Endometrium (tissue), 2 donors: ENCODE measurements at regions not wholly inside any gene's neighbourhood (a gene's known extent, or its start where the extent isn't known, plus 50 kb on each side); places are given as distances from the start of the nearest gene placed in this dataset.
"Not testable (repeated sequence)": the region's sequence is repeated elsewhere in the genome, so short reads cannot be mapped to it uniquely, and the experiment has no call there.

Experiments used
- FAIRE-seq: peaks from 2 replicates; lab custom pipeline; 2012; peaks lifted over from hg19 to GRCh38; lab: Jason Lieb, UNC
- donor health status: control.
- donor health status: control.

DNA sequence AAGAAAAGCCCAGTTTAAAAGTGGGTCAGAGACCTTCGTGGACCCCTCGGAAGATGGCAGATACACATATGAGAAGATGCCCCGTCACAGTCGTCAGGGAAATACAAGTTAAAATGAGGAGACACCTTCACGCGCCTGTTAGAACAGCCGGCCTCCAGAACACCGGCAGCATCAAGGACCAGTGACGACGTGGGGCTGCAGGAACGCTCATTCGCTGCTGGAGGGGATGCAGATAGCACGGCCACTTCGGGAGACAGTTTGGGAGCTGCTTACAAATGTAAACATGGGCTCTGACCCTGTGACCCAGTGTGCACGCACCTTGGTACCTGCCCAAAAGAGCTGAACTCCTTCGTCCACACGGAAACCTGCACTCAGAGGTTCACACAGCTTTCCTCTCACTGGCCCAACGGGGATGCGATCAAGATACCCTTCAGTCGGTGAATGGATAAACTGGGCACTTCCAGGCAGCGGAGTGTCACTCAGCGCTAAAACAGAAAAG, 83.7 kb upstream of the CTDP1 start:
- FAIRE-seq: no peak

DNA sequence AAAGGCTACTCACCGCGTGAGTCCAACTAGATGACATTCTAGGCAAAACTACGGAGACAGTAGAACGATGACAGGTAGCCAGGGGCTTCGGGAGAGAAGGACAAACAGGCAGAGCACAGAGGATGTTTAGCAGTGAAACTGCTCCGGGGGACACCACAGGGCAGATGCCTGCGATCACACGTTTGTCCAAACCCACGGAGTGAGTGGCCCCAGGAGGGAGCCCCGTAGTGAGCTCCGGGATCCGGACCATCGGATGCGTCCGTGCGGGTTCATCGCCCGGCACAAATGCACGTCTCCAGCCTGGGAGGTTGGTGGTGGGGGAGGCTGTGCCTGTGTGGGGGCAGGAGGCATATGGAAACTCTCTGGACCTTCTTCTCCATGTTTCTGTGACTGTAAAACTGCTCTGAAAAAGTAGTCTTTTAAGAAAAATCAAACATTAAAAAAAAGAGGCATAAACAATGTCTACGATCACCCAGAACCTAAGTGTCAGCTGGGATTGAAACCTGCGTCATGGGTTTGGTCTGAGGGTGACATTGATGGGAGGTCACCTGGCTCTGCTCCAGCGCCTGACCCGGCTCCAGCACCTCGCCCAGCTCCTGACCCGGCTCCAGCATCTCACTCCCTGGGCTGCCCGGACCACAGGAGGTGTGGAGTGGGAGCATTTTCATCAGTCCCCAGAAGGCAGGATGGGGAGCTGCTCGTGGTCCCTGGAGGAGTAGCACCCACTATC, 83.0 kb upstream of the CTDP1 start:
- FAIRE-seq: no peak

DNA sequence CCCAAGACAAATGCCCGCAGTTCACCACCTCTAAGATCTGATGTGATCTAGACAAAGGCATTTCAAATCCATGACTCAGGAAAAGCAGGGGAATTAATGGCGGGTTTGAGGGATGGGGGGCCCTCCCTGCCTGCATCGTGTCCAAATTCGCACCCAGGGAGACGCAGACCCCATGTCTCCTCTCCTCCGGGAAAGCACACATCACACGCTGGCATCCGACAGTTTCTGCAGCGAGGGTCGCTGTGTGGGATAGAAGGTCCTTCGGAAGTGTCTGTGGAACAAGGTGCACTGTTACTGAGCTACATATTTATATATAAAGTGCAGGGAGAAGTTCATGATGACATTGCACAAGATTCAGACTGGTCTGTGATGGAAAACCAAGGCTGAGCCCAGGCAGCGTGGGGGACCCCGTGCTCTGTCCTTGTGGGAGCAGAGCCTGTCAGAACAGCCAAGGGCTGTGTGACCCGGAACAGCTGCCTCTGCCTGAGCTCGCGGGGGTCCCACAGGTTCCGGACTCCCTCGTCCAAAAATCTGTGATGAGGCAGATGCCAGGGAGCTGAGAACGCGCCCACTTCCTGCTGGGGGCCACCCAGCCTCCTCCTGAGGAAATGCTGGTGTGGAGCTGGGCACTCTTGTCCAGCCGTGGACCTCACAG, 82.3 kb upstream of the CTDP1 start:
- FAIRE-seq: no peak

DNA sequence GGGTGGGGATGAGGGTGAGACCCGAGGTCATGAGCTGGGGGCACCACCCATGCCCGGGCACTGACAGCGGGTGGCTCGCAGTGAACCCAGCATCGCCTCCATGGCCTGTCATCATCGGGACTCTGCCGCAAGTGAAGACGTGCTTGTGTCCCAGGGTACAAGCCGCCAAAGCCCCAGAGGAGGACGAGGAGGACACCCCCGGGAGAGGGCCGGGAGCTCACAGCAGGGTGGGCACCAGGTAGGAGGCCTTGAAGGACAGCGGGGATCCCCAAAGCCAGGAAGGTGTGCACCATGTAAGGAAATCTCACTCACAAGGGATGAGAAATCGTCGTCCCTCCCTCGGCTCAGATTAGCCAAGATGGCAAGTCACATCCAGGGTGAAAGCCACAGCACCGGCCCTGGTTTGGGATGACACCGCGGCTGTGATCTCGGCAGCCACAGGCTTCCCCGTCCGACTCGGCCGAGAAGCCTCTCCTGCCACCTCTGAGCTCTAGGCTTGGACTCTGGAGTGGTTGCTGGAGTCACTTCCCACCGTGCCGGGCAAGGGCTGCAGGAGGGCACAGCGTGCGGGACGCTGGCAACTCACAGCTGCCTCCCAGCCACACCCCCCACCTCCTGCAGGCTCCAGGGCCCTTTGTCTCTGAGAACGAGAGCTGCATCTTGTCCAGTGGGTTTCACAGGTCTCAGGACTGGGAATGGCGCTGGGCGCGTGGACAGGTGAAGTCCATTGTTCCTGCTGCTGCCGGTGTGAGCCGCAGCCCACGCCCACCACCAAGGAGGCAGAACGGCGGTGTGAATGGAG, 81.6 kb upstream of the CTDP1 start:
- FAIRE-seq: no peak

DNA sequence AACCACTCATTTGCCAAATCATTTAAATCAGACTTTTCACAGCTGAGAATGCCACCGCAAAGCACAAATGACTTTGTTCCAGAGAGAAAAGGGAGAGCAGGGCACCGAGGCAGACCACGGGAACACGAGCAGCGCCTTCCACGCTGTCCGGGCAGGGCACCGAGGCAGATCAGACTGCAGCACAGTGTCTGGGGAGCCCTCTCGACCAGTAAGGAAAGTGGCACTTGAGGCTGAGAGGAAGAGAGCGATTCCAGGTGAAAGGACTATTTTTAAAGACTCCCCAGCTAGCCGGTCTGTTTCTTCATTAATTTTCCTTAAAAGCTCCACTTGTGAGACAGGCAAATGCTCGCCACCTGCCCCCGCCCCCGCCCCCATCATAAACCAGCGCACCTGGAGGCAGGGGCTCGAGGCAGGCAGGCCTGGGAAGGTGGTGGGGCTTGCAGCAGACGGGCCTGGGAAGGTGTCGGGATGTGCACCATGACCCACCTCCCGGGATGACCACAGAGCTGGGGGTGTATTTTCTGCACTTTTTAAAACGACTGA, 80.9 kb upstream of the CTDP1 start:
- FAIRE-seq: no peak

DNA sequence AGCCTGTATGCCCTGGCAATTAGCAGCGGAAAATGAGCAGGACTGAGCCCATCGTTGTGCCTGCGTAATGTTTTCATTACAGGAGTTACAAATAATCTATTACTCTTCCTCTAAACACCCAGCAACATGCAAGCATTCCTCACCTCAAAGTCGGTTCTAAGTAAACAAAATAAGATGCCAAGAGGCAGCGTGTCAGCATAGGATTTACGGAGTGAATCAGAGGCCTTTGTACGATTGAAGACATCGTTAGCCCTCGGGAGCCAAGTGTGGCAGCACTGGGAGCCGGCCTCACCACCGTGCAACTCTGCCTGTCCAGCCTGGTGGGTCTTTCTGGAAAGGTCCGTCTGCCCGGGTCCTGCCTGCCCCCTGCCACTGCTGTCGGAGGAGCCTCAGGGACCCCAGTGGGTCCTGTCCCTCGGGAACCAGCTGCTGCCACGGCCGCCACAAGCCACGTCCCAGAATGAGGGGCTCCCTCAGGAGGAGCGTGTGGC, 80.1 kb upstream of the CTDP1 start:
- FAIRE-seq: no peak

DNA sequence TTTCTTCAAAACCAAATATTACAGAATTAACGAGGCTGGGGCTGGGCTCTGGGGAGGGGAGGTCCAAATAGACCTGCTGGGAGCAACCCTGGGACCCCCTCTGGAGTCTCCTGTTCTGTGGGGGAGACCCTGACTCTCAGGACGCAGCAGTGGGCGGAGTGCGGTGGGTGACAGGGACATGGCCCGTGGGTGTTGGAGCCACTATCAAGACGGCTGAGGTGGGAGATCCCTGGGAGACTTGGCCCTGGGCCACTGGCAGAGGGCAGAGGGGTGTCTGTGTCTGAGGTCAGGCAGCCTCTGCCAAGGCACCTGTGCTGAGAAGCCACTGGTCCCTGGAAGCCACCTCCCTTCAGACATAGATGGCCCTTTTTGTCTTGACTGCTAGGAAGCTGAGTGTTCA, 79.5 kb upstream of the CTDP1 start:
- FAIRE-seq: no peak

DNA sequence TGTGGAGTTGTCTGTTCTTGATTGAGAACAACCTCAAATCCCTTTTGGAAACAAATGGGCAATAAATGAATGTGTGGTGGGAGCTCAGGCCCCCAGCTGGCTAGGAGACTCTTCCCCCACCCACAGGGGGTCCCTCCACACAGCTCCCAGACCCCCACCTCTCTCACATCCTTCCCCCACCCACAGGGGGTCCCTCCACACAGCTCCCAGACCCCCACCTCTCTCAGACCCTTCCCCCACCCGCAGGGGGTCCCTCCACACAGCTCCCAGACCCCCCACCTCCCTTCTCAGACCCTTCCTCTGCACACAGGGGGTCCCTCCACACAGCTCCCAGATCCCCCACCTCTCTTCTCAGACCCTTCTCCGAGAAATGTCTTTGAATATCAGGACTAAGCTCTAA, 79.0 kb upstream of the CTDP1 start:
- FAIRE-seq: no peak

DNA sequence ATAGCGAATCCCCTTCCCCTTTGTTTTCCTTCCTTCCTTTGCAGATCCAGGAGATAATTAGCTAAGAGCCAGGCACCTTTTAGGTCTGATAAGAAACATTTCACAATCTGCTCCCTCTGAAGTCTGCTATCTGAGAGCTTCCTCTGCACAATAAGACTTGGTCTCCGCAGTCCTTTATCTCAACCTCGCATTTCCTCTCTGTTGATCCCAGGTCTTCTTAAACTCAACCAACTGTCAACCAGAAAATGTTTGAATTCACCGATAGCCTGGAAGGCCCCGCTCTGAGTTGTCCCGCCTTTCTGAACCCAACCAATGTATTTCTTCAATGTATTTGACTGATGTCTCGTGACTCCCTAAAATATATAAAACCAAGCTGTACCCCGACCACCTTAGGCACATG, 78.4 kb upstream of the CTDP1 start:
- no peak for FAIRE-seq

DNA sequence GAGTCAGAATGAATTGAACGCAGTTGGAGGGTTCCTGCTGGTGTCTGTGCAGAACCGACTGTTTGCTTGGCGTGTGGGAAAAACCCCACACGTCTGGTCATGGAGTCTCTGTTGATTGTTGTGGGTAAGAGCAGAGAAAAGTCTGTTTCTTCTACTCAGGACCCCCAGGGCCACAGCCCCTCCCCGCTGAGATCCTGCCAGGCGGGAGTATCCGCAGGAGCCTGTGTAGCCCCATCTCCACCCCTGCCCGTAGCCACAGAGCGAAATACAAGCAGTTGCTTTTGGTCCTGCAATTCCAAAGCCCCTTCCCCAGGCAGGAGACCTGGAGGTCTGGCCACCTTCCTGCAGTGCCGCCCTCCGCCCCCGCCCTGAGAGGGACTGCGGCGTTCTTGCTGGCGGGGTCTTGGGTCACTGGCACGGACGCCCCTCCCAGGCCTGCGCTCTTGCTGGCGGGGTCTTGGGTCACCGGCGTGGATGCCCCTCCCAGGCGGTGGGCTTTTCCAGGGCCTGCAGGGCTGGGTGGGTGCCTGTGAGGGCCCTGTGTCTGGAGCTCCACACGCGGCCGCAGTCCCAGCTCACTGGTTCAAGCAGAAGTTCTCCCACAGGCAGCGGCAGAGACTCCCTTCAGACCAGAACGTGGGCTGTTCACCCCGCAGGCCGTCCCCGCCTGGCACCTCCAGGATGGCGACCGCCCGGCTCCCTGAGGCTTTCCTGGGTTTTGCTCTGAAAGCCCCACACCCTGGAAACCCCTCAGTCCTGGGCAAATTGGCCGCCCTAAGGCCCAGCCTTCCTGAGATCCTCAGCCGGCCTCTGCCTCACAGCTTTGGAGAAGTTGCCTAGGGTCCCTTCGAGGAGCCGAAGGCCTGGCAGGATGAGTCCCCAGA, 76.0 kb upstream of the CTDP1 start:
- no peak for FAIRE-seq

DNA sequence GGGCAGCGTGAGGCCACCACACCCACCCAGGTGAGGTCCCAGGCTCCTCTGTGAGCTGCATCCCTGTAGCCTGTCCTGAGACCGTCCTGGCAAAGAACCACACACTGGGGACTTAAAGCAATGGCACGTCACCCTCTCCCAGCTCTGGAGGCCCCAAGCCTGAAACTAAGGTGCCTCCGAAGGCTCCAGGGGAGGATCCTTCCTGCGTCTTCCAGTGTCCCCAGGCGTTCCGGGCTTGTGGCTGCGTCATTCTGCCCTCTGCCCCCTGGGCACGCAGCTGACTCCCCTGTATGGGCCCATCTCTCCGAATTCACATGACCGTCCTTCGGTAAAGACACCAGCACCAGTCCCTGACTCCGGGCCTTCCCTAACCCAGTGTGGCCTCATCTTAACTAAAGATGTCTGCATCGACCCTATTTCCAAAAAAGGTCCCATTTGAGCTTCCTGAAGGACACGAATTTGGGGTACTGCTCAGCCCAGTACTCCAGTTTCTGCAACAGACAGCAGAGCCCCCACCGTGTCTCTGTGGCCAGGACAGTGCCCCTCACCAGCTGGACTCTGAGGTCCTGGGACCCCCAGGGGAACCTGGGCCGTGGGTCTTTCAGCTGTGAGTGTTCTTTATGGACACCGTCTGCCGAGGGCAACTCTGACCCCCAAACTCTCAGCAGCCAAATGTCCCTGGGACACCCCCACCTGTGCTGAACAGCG, 75.2 kb upstream of the CTDP1 start:
- FAIRE-seq: no peak

DNA sequence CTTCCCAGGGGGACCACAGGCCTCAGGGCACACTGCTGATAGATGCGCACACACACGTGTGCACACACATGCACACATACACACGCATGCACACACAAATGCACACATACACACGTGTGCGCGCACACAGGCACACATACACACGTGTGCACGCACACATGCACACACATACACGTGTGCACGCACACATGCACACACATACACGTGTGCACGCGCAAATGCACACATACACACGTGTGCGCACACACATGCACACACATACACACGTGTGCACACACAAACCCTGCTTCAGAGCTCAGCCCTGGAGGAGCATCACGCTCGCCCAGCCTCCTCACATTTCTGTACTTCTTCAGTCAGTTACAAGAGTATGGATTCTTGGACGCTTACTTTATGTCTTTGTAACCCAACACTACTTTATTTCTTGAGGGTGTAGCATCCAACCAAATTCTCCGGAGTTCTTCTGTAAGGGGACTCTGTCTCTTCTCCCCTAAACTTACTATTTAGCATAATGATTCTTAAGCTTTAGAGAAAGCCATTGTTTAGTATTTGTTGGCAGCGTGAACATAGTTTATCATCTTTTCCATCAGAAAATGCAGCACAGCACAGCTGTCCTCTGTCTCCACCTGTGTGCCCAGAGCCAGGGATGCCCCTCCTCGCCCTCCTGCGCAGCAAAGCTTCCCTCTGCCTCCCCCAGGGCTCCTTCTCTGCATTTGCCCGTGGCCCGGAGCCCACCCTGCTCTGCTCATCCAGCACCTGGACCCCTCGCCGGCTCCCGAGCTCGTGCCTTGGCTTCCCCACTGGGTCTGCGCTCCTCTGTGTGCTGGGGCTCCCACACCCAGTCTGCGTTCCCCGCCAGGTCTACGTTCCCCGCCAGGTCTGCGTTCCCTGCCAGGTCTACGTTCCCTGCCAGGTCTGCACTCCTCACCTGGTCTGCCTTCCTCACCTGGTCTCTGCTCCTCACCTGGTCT, 74.4 kb upstream of the CTDP1 start:
- no peak for FAIRE-seq

DNA sequence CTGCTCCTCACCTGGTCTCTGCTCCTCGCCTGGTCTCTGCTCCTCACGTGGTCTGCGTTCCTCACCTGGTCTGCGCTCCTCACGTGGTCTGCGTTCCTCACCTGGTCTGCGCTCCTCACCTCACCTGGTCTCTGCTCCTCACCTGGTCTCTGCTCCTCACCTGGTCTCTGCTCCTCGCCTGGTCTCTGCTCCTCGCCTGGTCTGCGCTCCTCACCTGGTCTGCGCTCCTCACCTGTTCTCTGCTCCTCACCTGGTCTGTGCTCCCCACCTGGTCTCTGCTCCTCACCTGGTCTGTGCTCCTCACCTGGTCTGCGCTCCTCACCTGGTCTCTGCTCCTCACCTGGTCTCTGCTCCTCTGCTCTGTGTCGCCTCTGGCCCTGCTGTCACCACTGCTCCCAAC, 73.5 kb upstream of the CTDP1 start:
- FAIRE-seq: not testable (repeated sequence)

DNA sequence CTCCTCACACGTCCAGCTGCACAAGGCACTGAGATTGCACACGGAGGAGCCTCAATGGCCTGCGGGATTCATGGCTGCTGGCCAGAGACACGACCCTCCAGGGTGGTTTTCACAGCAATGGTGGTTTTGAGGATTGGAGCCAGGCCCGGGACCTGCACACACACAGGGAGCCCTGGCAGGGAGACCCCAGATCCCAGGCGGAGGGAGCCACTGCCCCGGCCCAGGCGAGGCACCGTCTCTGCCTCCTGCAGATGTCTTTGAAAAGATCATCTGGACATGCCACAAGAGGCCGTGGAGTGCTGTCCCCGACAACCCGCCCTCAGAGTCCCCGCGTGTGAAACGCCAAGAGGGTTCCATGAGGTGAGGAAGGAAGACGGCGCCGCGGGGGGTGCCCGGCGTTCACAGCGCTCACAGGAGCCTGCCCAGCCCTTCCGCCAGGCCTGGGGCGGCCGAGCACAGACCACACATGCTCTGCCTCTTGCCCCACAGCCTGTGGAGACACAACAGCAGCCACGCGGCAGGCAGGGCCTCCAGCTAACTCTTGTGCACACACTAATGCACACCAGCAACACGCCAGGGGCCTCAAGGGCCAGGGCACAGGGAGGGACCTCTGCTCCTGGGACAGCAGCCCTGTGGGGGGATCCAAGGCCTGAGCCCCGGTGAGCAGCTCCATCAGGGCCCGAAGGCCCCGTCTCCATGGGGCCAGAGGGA, 72.8 kb upstream of the CTDP1 start:
- FAIRE-seq: no peak

DNA sequence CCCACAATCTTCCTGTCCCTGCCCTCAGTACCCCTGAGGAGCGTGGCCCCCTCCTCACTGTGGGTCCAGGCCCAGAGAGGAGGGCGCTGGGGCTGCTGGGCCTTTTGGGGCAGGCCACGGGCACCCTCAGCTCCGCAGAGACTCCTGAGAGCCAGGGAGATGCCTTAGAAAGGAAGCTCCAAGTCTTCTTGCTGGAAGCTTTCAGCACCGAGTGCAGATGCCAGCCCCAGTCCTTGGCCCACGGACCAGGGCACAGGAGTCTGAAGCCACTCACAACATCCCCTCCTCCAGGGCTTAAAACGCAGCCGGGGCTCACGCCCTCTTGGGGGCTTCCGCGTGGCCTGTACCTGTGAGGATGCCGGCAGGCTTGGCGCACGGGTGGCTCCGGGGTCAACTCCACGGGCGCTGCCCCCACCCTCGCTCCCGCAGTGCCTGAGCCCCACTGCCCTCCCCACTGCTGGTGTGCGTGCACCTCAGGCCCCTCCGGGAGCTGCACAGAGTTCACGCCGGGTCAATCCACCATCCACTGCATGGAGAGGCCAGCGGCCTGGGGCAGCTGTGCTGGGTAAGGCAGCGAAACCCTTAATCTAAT, 72.1 kb upstream of the CTDP1 start:
- FAIRE-seq: no peak

DNA sequence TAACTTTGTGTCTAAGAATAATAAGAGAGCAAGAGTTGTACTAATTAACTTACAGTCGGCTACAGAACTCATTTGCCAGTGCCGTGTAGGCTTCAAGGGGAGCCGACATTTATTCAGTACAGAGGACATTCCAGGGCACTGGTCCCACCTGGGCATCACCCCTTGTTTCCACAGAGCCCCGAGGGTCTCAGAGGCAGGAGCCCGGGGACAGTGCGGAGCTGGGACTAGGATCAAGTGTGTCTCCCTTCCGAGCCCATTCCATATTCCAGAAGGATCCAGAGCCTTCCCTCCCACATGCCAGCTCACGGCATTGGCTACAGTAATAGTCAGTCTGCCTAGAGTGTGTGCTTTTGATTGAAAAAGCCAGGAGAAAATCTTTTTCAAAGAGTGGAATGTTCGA, 71.5 kb upstream of the CTDP1 start:
- FAIRE-seq: no peak

DNA sequence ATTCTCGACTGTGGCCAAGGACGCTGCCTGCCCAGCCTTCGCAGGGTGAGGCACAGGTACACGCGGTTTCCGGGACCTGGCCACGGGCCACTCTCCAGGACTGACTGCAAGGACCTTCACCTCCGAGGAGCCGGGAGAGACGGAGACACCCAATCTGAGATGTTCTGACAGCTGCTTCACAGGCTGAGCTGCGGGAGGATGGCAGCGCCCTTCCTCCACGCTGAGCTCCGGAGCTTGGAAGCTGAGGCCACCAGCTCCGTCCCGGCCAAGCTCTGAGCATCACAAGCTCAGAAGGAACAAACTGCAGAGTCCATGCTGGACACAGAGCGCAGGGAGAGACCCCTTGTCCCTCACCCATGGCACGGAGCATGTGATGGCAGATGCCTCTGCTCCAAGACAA, 71.1 kb upstream of the CTDP1 start:
- FAIRE-seq: no peak

DNA sequence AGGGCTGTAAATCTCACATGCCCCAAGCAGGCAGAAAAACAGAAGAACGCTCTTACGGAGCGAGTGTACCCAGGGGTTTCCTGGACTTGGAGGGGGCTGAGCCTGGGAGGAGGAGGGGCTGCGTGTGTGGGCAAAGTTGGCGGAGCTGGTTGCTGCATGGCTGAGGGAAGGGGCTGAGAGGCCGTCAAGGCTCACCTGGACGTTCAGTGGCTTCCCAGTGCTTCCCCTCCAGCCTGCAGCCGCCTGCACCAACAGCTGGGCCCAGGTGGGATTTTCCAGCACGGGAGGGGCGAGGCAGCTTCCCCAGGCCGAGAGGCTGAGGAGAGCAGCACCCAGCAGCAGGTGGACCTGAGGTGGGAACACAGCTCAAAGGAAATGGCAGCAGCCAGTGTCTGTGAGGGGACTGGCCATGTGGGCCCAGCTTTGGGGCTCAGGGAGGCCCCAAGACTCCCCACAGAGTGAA, 70.6 kb upstream of the CTDP1 start:
- FAIRE-seq: no peak
